Hindlimb muscle (tissue), 1 donor: ENCODE measurements at regions not wholly inside any gene's neighbourhood (a gene's known extent, or its start where the extent isn't known, plus 50 kb on each side); places are given as distances from the start of the nearest gene placed in this dataset.
"Not testable (repeated sequence)": the region's sequence is repeated elsewhere in the genome, so short reads cannot be mapped to it uniquely, and the experiment has no call there.

Experiments used
- DNase-seq: peaks from one replicate; pipeline ENCODE4 v3.0.0-alpha.2; 2013

GRCh38 chr7:136324073-136324704 lies 347.0 kb upstream of the MTPN start:
- DNase-seq = no peak

- DNase-seq = no peak
Measured at GRCh38 chr7:136312592-136312991, 335.4 kb upstream of the MTPN start.

- DNase-seq = no peak
Measured at GRCh38 chr7:136309407-136309806, 332.2 kb upstream of the MTPN start.

- DNase-seq = no peak
Measured at GRCh38 chr7:136308230-136308629, 331.1 kb upstream of the MTPN start.

GRCh38 chr7:136303162-136303561 lies 326.0 kb upstream of the MTPN start:
- no peak for DNase-seq

GRCh38 chr7:136302049-136302448 lies 324.9 kb upstream of the MTPN start:
- DNase-seq = no peak

- DNase-seq = no peak
Measured at GRCh38 chr7:136294977-136295376, 317.8 kb upstream of the MTPN start.

GRCh38 chr7:136293841-136294391 lies 316.8 kb upstream of the MTPN start:
- no peak for DNase-seq

- DNase-seq = no peak
Measured at GRCh38 chr7:136293272-136293671, 316.1 kb upstream of the MTPN start.

- no peak for DNase-seq
Measured at GRCh38 chr7:136292365-136292764, 315.2 kb upstream of the MTPN start.

GRCh38 chr7:136290351-136290750 lies 313.2 kb upstream of the MTPN start:
- no peak for DNase-seq

GRCh38 chr7:136278057-136278456 lies 300.9 kb upstream of the MTPN start:
- no peak for DNase-seq

GRCh38 chr7:136275794-136276193 lies 298.6 kb upstream of the MTPN start:
- no peak for DNase-seq

- DNase-seq = no peak
Measured at GRCh38 chr7:136274636-136275345, 297.6 kb upstream of the MTPN start.

GRCh38 chr7:136272934-136273333 lies 295.8 kb upstream of the MTPN start:
- DNase-seq = no peak

GRCh38 chr7:136267822-136268221 lies 290.7 kb upstream of the MTPN start:
- DNase-seq = no peak

- no peak for DNase-seq
Measured at GRCh38 chr7:136266457-136266856, 289.3 kb upstream of the MTPN start.

- not testable (repeated sequence) for DNase-seq
Measured at GRCh38 chr7:136264304-136264703, 287.1 kb upstream of the MTPN start.

- DNase-seq = not testable (repeated sequence)
Measured at GRCh38 chr7:136263112-136263860, 286.1 kb upstream of the MTPN start.

GRCh38 chr7:136260591-136260990 lies 283.4 kb upstream of the MTPN start:
- not testable (repeated sequence) for DNase-seq

GRCh38 chr7:136259074-136259473 lies 281.9 kb upstream of the MTPN start:
- DNase-seq = no peak

- DNase-seq = no peak
Measured at GRCh38 chr7:136256491-136256890, 279.3 kb upstream of the MTPN start.

GRCh38 chr7:136254148-136254547 lies 277.0 kb upstream of the MTPN start:
- no peak for DNase-seq
